Keratinocyte (primary cell): ENCODE measurements at regions not wholly inside any gene's neighbourhood (a gene's known extent, or its start where the extent isn't known, plus 50 kb on each side); places are given as distances from the start of the nearest gene placed in this dataset.

Experiments used
- DNase-seq: peaks from one replicate; pipeline ENCODE4 v3.0.0-alpha.2; 2011; ENCODE audit warnings: low read depth, missing footprints, low spot score
- FAIRE-seq: peaks from 2 replicates; lab custom pipeline; 2011; peaks lifted over from hg19 to GRCh38; lab: Jason Lieb, UNC
- H2AFZ ChIP-seq: 2 replicates; pipeline ENCODE4 v1.6.0; 2012; ENCODE audit warnings: low read length, control low read depth, inconsistent platforms; ENCODE audit not compliant: control insufficient read depth
- H3K27ac ChIP-seq: 2 replicates; pipeline ENCODE4 v1.5.1; 2011; ENCODE audit warnings: low read length; ENCODE audit not compliant: control insufficient read depth, insufficient read depth
- H3K27me3 ChIP-seq: 3 replicates; pipeline ENCODE4 v1.6.0; 2011; ENCODE audit warnings: low read length; ENCODE audit not compliant: control insufficient read depth, insufficient read depth; ENCODE audit errors: extremely low read depth
- H3K36me3 ChIP-seq, 2 experiments: 2 replicates in 1 of 2; 3 replicates in 1 of 2; pipeline ENCODE4 v1.5.1; 2011; ENCODE audit warnings: low read length in 2 of 2, mild to moderate bottlenecking in 1 of 2; ENCODE audit not compliant: control insufficient read depth in 2 of 2, insufficient read depth in 2 of 2; ENCODE audit errors: extremely low read depth in 1 of 2
- H3K4me1 ChIP-seq: 3 replicates; pipeline ENCODE4 v1.5.1; 2011; ENCODE audit warnings: low read length; ENCODE audit not compliant: control insufficient read depth, insufficient read depth; ENCODE audit errors: extremely low read depth
- H3K4me2 ChIP-seq: 3 replicates; pipeline ENCODE4 v1.6.0; 2011; ENCODE audit warnings: low read depth, low read length; ENCODE audit not compliant: control insufficient read depth, insufficient read depth; ENCODE audit errors: extremely low read depth
- H3K4me3 ChIP-seq, 3 experiments: fragments of 200-600 bp in 1 of 3; sonication (generic) in 1 of 3; 2 replicates in 2 of 3; 3 replicates in 1 of 3; pipeline ENCODE4 v1.5.1; 2011 to 2016; ENCODE audit warnings: low read length in 3 of 3, mild to moderate bottlenecking in 3 of 3, control low read depth in 2 of 3, inconsistent platforms in 1 of 3, low read depth in 1 of 3, mixed read lengths in 1 of 3, mixed run types in 1 of 3, moderate library complexity in 1 of 3; ENCODE audit not compliant: control insufficient read depth in 2 of 3, insufficient read depth in 2 of 3; ENCODE audit errors: extremely low read depth in 1 of 3
- H3K79me2 ChIP-seq: 2 replicates; pipeline ENCODE4 v1.6.0; 2012; ENCODE audit warnings: low read length; ENCODE audit not compliant: control insufficient read depth, insufficient read depth
- H3K9ac ChIP-seq: 3 replicates; pipeline ENCODE4 v1.6.0; 2011; ENCODE audit warnings: low read length; ENCODE audit not compliant: control insufficient read depth, insufficient read depth; ENCODE audit errors: extremely low read depth
- H3K9me1 ChIP-seq: 3 replicates; pipeline ENCODE4 v1.6.0; 2011; ENCODE audit warnings: low read length; ENCODE audit not compliant: control insufficient read depth, insufficient read depth; ENCODE audit errors: extremely low read depth
- H3K9me3 ChIP-seq: 2 replicates; pipeline ENCODE4 v1.5.1; 2012; ENCODE audit warnings: low read depth, low read length; ENCODE audit not compliant: control insufficient read depth
- H4K20me1 ChIP-seq: 3 replicates; pipeline ENCODE4 v1.6.0; 2011; ENCODE audit warnings: low read length; ENCODE audit not compliant: control insufficient read depth, insufficient read depth; ENCODE audit errors: extremely low read depth
- EZH2 ChIP-seq: IDR thresholded peaks from one replicate; pipeline ENCODE4 v1.6.1; 2012; ENCODE audit warnings: inconsistent platforms, mild to moderate bottlenecking, low read length, moderate library complexity
- dilution Hi-C: fragments of 300-500 bp; cut with MboI; formaldehyde crosslinking; loops from one replicate; pipeline ENCODE4 v1.7.0; 2020; ENCODE audit warnings: low sequenced_read_pairs; ENCODE audit not compliant: extremely low pct_ligation_motif_present
- TF ChIP-seq, protein P1 (sequence below), 3 experiments: IDR thresholded peaks in 1 of 3; conservative IDR thresholded peaks in 1 of 3; optimal IDR thresholded peaks in 1 of 3; 2 replicates in 2 of 3; 3 replicates in 1 of 3; pipeline versions ENCODE3 to v1.5.1; 2011; ENCODE audit warnings: low read length in 3 of 3, mild to moderate bottlenecking in 3 of 3, moderate library complexity in 2 of 3, control low read depth in 1 of 3, inconsistent platforms in 1 of 3; ENCODE audit not compliant: insufficient read depth in 2 of 3; ENCODE audit errors: extremely low read depth in 1 of 3

DNA sequence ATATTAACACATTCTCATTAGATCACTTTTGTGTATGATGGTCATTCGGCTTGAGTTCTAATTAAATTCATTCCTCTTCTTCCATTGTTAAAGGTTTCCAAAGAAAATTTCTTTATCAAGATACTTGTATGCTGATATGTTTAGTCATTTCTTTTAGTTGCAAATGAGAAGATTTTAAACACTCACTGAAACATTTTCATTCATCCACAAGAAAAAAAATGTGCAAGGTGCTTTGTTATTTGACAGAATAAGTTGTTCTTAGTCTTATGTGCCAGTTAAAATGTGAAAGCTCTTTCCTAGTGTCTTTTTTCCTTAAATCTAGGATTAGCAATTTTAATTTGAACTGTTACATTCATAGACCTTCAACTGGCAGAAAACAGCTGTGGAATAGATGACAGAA, 727.0 kb upstream of the NEGR1 start:
- no peaks in the 10 kb centered on the region for H3K79me2 ChIP-seq
- no peaks in the 10 kb centered on the region for H4K20me1 ChIP-seq
- H3K4me3 ChIP-seq, result no peak overlapping the region
- H3K9ac ChIP-seq, result no peak overlapping the region
- TF ChIP-seq, protein P1, sequence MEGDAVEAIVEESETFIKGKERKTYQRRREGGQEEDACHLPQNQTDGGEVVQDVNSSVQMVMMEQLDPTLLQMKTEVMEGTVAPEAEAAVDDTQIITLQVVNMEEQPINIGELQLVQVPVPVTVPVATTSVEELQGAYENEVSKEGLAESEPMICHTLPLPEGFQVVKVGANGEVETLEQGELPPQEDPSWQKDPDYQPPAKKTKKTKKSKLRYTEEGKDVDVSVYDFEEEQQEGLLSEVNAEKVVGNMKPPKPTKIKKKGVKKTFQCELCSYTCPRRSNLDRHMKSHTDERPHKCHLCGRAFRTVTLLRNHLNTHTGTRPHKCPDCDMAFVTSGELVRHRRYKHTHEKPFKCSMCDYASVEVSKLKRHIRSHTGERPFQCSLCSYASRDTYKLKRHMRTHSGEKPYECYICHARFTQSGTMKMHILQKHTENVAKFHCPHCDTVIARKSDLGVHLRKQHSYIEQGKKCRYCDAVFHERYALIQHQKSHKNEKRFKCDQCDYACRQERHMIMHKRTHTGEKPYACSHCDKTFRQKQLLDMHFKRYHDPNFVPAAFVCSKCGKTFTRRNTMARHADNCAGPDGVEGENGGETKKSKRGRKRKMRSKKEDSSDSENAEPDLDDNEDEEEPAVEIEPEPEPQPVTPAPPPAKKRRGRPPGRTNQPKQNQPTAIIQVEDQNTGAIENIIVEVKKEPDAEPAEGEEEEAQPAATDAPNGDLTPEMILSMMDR (optimal IDR thresholded peaks at IDR 0.05 in 1 of 3, IDR thresholded peaks at IDR 0.05 in 1 of 3, conservative IDR thresholded peaks at IDR 0.05 in 1 of 3; ENCODE audit: extremely low read depth in 1 of 3, insufficient read depth in 2 of 3, low read length in 3 of 3), result no peak
- no peak for TF ChIP-seq EZH2
- DNase-seq (no peak), FAIRE-seq (no peak)
- no peaks in the 10 kb centered on the region for H3K4me1 ChIP-seq
- no peaks in the 10 kb centered on the region for H3K36me3 ChIP-seq
- dilution Hi-C loops, result no loop called here
- no peaks in the 10 kb centered on the region for H3K9me3 ChIP-seq
- no peak overlapping the region for H3K27ac ChIP-seq
- no peaks in the 10 kb centered on the region for H3K9me1 ChIP-seq
- no peak overlapping the region for H2AFZ ChIP-seq
- no peak overlapping the region for H3K4me2 ChIP-seq
- H3K27me3 ChIP-seq, result no peaks in the 10 kb centered on the region

DNA sequence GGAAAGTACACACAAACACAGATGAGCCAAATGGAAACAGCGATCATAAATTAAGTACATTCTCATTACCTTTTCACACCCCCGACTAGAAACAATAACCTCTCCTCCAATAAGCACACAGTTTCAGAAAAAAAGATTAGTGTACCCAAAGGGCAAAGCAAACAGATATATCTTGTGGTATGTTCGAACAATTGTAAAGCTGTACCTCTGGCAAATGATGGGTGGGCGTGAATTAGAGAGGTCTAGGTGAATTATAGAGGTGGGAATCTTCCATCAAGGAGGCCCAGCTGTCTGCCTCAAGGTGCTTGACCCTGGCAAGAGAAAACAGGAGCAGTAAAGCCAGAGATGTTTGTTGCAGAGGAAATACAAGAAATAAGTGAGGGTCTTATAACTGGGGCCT, 715.3 kb upstream of the NEGR1 start:
- dilution Hi-C loops, result no loop called here
- no peak for FAIRE-seq
- TF ChIP-seq, protein P1 (optimal IDR thresholded peaks at IDR 0.05 in 1 of 3, IDR thresholded peaks at IDR 0.05 in 1 of 3, conservative IDR thresholded peaks at IDR 0.05 in 1 of 3; ENCODE audit: extremely low read depth in 1 of 3, insufficient read depth in 2 of 3, low read length in 3 of 3), result no peak
- TF ChIP-seq EZH2, result no peak

More for the DNA sequence above, 715.3 kb upstream of the NEGR1 start:
- no peak overlapping the region for H3K27ac ChIP-seq
- H3K4me1 ChIP-seq, result no peaks in the 10 kb centered on the region
- no peaks in the 10 kb centered on the region for H3K9me3 ChIP-seq
- H3K36me3 ChIP-seq, result no peaks in the 10 kb centered on the region
- H3K9me1 ChIP-seq, result no peaks in the 10 kb centered on the region
- no peak overlapping the region for H3K4me2 ChIP-seq
- H3K9ac ChIP-seq, result no peak overlapping the region
- no peaks in the 10 kb centered on the region for H3K79me2 ChIP-seq
- no peaks in the 10 kb centered on the region for H3K27me3 ChIP-seq
- H2AFZ ChIP-seq, result no peak overlapping the region
- no peak overlapping the region for H3K4me3 ChIP-seq
- DNase-seq, result no peak
- no peaks in the 10 kb centered on the region for H4K20me1 ChIP-seq
